ENCODE measurements at regions not wholly inside any gene's neighbourhood (a gene's known extent, or its start where the extent isn't known, plus 50 kb on each side); places are given as distances from the start of the nearest gene placed in this dataset.

DNA sequence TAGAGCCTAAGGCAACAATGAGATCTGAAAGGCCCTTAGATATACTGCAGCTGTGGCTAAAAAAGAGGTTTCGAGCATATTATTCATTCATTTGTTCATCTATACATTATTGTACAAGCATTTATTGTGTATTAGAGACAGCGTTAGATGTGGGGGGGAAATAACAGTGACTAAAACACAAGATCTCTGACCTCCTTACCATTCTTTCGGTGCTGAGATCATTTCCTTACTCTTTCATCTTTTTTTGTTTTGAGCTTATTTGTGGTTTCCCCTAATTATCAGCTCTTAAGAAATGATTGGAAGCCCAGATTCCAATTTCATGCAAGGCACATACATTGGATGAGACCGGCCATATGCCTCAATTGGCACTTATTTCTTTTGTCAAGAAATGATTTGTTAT is 113.2 kb downstream of the SEC61B start:
- Histone ChIP-seq H3K36me3 (no peaks in the 10 kb centered on the region), H3K27ac (no peak overlapping the region), H3K27me3 (no peaks in the 10 kb centered on the region), H3K4me1 (no peaks in the 10 kb centered on the region), H3K9me3 (no peaks in the 10 kb centered on the region), H3K4me3 (no peak overlapping the region)
- no peak for TF ChIP-seq POLR2A (IDR thresholded peaks at IDR 0.05)
- TF ChIP-seq, protein P1, sequence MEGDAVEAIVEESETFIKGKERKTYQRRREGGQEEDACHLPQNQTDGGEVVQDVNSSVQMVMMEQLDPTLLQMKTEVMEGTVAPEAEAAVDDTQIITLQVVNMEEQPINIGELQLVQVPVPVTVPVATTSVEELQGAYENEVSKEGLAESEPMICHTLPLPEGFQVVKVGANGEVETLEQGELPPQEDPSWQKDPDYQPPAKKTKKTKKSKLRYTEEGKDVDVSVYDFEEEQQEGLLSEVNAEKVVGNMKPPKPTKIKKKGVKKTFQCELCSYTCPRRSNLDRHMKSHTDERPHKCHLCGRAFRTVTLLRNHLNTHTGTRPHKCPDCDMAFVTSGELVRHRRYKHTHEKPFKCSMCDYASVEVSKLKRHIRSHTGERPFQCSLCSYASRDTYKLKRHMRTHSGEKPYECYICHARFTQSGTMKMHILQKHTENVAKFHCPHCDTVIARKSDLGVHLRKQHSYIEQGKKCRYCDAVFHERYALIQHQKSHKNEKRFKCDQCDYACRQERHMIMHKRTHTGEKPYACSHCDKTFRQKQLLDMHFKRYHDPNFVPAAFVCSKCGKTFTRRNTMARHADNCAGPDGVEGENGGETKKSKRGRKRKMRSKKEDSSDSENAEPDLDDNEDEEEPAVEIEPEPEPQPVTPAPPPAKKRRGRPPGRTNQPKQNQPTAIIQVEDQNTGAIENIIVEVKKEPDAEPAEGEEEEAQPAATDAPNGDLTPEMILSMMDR (IDR thresholded peaks at IDR 0.05) = no peak
- DNase-seq = no peak

DNA sequence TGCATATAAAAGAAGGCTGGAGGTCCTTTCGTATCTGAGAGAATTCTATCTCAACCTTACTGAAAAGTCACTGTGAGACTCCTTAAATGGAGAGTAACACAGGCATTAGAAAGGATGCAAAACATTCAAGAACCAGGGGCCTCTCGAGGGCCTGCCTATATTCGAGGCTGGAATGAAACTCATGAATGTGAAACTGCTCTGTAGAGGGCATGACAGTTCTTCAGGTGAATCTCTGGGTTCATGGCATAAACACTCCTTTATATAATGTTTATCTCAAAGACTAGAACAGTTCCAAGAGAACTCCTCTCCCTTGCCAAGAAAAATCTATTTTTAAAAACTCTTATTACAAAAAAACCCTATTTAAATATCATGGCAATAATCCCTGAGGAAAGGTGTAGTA is 113.9 kb downstream of the SEC61B start:
- Histone ChIP-seq H3K27me3 (no peaks in the 10 kb centered on the region), H3K36me3 (no peaks in the 10 kb centered on the region), H3K9me3 (no peaks in the 10 kb centered on the region), H3K4me3 (no peak overlapping the region), H3K4me1 (no peaks in the 10 kb centered on the region), H3K27ac (no peak overlapping the region)
- no peak for TF ChIP-seq POLR2A (IDR thresholded peaks at IDR 0.05)
- TF ChIP-seq, protein P1 (IDR thresholded peaks at IDR 0.05) = no peak
- DNase-seq = no peak

DNA sequence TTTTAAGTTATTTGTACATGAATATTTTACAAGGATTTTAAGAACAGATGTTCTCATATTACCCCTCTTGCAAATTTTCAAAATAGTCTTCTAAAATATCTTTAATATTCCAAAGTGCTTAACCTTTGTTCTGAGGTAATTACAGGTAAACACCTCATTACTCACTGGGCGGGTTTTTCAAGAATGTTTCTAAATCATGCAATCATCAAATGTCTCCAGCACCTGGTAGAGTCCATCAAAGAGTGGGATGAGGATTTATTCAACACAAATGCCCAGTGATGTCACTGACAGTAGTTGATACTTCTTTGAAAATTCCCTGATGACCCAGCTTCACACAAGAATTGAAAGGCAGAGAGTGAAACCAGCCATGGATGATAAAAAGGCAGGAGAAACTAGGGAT is 114.4 kb downstream of the SEC61B start:
- no peaks in the 10 kb centered on the region for H3K9me3 ChIP-seq
- H3K4me3 ChIP-seq = no peak overlapping the region
- no peaks in the 10 kb centered on the region for H3K36me3 ChIP-seq
- H3K4me1 ChIP-seq = no peaks in the 10 kb centered on the region
- no peak overlapping the region for H3K27ac ChIP-seq
- TF ChIP-seq, protein P1 (IDR thresholded peaks at IDR 0.05) = no peak
- TF ChIP-seq POLR2A (IDR thresholded peaks at IDR 0.05) = no peak
- no peaks in the 10 kb centered on the region for H3K27me3 ChIP-seq
- DNase-seq = no peak

DNA sequence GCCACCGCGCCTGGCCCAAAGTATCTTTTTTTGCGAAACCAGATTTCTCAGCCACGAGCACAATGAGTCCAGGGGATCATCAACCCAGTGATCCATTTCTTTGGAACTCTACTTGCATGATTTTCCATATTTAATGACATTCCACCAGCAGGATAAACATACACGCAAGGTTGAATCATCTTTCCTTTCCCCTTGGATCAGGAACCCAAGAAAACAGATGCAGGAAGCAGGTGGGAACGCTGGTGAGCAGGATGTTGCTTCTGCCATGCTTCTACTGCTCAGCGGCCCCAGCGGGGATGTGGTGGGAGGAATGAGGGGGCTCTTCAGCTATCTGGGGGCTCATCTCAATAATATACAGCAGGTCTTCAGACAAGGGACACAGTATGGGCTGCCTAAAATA is 118.2 kb downstream of the SEC61B start:
- no peaks in the 10 kb centered on the region for H3K4me1 ChIP-seq
- no peak overlapping the region for H3K4me3 ChIP-seq
- no peak overlapping the region for H3K27ac ChIP-seq
- no peaks in the 10 kb centered on the region for H3K9me3 ChIP-seq
- TF ChIP-seq, protein P1 (IDR thresholded peaks at IDR 0.05) = no peak
- TF ChIP-seq POLR2A (IDR thresholded peaks at IDR 0.05) = no peak
- no peaks in the 10 kb centered on the region for H3K27me3 ChIP-seq
- DNase-seq = no peak
- H3K36me3 ChIP-seq = no peaks in the 10 kb centered on the region

DNA sequence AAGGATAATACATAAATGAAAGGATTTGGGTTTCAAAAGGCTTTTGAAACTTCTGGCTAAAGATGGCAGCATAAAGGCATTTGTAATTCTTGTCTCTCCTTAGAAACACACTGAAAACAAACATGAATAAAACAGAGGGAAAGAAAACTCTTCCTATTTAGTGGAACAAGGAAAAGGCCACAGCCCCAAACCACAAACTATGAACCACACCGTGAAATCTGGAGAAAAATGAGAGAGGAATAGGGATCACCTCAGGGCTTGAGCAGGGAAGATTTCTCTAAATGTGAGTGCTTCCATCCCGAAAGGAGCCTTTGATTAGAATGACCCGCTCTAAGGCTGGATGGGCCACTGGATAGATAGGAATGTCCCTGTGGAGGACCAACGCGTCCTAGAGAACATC is 119.6 kb downstream of the SEC61B start:
- Histone ChIP-seq H3K4me3 (no peak overlapping the region), H3K36me3 (no peaks in the 10 kb centered on the region), H3K4me1 (no peaks in the 10 kb centered on the region), H3K27me3 (no peaks in the 10 kb centered on the region), H3K9me3 (no peaks in the 10 kb centered on the region), H3K27ac (no peak overlapping the region)
- DNase-seq = no peak
- TF ChIP-seq POLR2A (IDR thresholded peaks at IDR 0.05) = no peak
- TF ChIP-seq, protein P1 (IDR thresholded peaks at IDR 0.05) = no peak

DNA sequence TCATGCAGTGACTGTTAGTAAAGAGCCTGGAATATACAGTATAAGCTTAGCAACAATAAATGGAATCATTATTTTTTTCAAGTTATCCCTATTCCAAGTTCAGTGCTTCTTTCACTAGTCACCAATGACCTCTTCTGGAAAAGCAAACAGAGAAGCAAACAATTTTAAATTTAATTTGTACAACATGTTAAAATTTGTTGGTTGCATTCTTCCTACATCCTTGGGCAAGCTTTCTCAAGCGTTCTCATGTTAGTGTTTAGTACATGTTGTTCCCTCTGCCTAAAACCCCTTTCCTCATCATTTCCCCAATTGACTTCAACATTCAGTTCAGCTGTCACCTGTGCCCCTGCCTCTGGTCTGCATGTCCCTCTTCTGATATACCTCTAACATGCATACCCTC is 123.4 kb downstream of the SEC61B start:
- no peaks in the 10 kb centered on the region for H3K4me1 ChIP-seq
- no peak for DNase-seq
- no peaks in the 10 kb centered on the region for H3K36me3 ChIP-seq
- no peaks in the 10 kb centered on the region for H3K27me3 ChIP-seq
- H3K27ac ChIP-seq = no peak overlapping the region
- no peak for TF ChIP-seq POLR2A (IDR thresholded peaks at IDR 0.05)
- TF ChIP-seq, protein P1 (IDR thresholded peaks at IDR 0.05) = no peak
- no peaks in the 10 kb centered on the region for H3K9me3 ChIP-seq
- no peak overlapping the region for H3K4me3 ChIP-seq
